SH-SY5Y (cell line): ENCODE measurements at regions not wholly inside any gene's neighbourhood (a gene's known extent, or its start where the extent isn't known, plus 50 kb on each side); places are given as distances from the start of the nearest gene placed in this dataset.

Source experiments
- GATA2 ChIP-seq: IDR thresholded peaks from 2 replicates; pipeline ENCODE4 v1.6.1; 2011; ENCODE audit warnings: mild to moderate bottlenecking, low read depth, low read length
- GATA3 ChIP-seq: IDR thresholded peaks from 2 replicates; pipeline ENCODE4 v1.6.1; 2011; ENCODE audit warnings: low read depth, mild to moderate bottlenecking, low read length, moderate library complexity

GRCh38 chr12:83866477-83866876 lies 1046.1 kb downstream of the SLC6A15 start:
- TF ChIP-seq GATA3, result no peak
- TF ChIP-seq GATA2, result no peak

GRCh38 chr12:83865431-83865830 lies 1047.2 kb downstream of the SLC6A15 start:
- TF ChIP-seq GATA3 (no peak), GATA2 (no peak)

- no peak for TF ChIP-seq GATA2
- TF ChIP-seq GATA3, result no peak
Observed at GRCh38 chr12:83864054-83864453, 1048.5 kb downstream of the SLC6A15 start.

- TF ChIP-seq GATA2, result no peak
- TF ChIP-seq GATA3, result no peak
Observed at GRCh38 chr12:83859021-83859420, 1053.6 kb downstream of the SLC6A15 start.

- TF ChIP-seq GATA3 (no peak), GATA2 (no peak)
Observed at GRCh38 chr12:83856803-83857202, 1055.8 kb downstream of the SLC6A15 start.

GRCh38 chr12:83850531-83850930 lies 1062.1 kb downstream of the SLC6A15 start:
- TF ChIP-seq GATA3, result no peak
- no peak for TF ChIP-seq GATA2

- TF ChIP-seq GATA2 (no peak), GATA3 (no peak)
Observed at GRCh38 chr12:83848702-83849101, 1063.9 kb downstream of the SLC6A15 start.

GRCh38 chr12:83843541-83843940 lies 1069.1 kb downstream of the SLC6A15 start:
- TF ChIP-seq GATA3 (no peak), GATA2 (no peak)

- TF ChIP-seq GATA2 (no peak), GATA3 (no peak)
Observed at GRCh38 chr12:83841620-83842019, 1071.0 kb downstream of the SLC6A15 start.

GRCh38 chr12:83827860-83828259 lies 1084.7 kb downstream of the SLC6A15 start:
- no peak for TF ChIP-seq GATA2
- TF ChIP-seq GATA3, result no peak

GRCh38 chr12:83827193-83827592 lies 1085.4 kb downstream of the SLC6A15 start:
- TF ChIP-seq GATA2, result no peak
- no peak for TF ChIP-seq GATA3

GRCh38 chr12:83826112-83826511 lies 1086.5 kb downstream of the SLC6A15 start:
- TF ChIP-seq GATA2 (no peak), GATA3 (no peak)

- TF ChIP-seq GATA2 (no peak), GATA3 (no peak)
Observed at GRCh38 chr12:83823386-83824045, 1089.1 kb downstream of the SLC6A15 start.

GRCh38 chr12:83821967-83822366 lies 1090.6 kb downstream of the SLC6A15 start:
- TF ChIP-seq GATA3 (no peak), GATA2 (no peak)

- no peak for TF ChIP-seq GATA2
- TF ChIP-seq GATA3, result no peak
Observed at GRCh38 chr12:83818881-83819280, 1093.7 kb downstream of the SLC6A15 start.

GRCh38 chr12:83817730-83818129 lies 1094.9 kb downstream of the SLC6A15 start:
- TF ChIP-seq GATA2 (no peak), GATA3 (no peak)
